Adrenal gland (tissue), 5 donors: ENCODE measurements at regions not wholly inside any gene's neighbourhood (a gene's known extent, or its start where the extent isn't known, plus 50 kb on each side); places are given as distances from the start of the nearest gene placed in this dataset.

Experiments
- CTCF ChIP-seq, 6 experiments: fragments of 450-650 bp in 4 of 6; fragments of 200-600 bp in 2 of 6; sonication (generic) in 1 of 6; IDR thresholded peaks; 1 replicate in 5 of 6; 2 replicates in 1 of 6; pipeline versions ENCODE4 v1.5.1 to v1.8.0; 2016 to 2021; ENCODE audit warnings: antibody characterized with exemption in 6 of 6, mild to moderate bottlenecking in 2 of 6, moderate library complexity in 1 of 6
- POLR2A ChIP-seq, 2 donors: fragments of 450-650 bp; IDR thresholded peaks; one replicate each; pipeline ENCODE4 v1.6.1; 2017; ENCODE audit warnings: antibody characterized with exemption in 2 of 2, mild to moderate bottlenecking in 2 of 2, moderate library complexity in 1 of 2
- donor health status: DM: no; HTN: no; CAD: no.

GRCh38 chr2:42117923-42118753 lies 51.0 kb upstream of the EML4 start:
- no peak for TF ChIP-seq CTCF (IDR thresholded peaks at IDR 0.05)
- TF ChIP-seq POLR2A (IDR thresholded peaks at IDR 0.05), result peak in 1 of 2 donors; percentile 31
